Parathyroid adenoma (tissue), 2 donors: ENCODE measurements at regions not wholly inside any gene's neighbourhood (a gene's known extent, or its start where the extent isn't known, plus 50 kb on each side); places are given as distances from the start of the nearest gene placed in this dataset.

ENCODE experiments used
- H2AFZ ChIP-seq: fragments of 300-600 bp; sonication (generic); one replicate; pipeline ENCODE4 v1.7.0; 2017; ENCODE audit warnings: antibody characterized with exemption, mild to moderate bottlenecking
- H3K27ac ChIP-seq: fragments of 300-600 bp; sonication (generic); one replicate; pipeline ENCODE4 v1.7.0; 2017
- H3K27me3 ChIP-seq: fragments of 300-600 bp; sonication (generic); one replicate; pipeline ENCODE4 v1.7.0; 2017; ENCODE audit warnings: low read length; ENCODE audit not compliant: control insufficient read depth, insufficient read depth
- H3K36me3 ChIP-seq: fragments of 300-600 bp; sonication (generic); one replicate; pipeline ENCODE4 v1.7.0; 2017; ENCODE audit warnings: low read length; ENCODE audit not compliant: control insufficient read depth, insufficient read depth
- H3K4me1 ChIP-seq: fragments of 300-600 bp; sonication (generic); one replicate; pipeline ENCODE4 v1.7.0; 2017; ENCODE audit warnings: control low read depth
- H3K4me2 ChIP-seq: fragments of 300-600 bp; sonication (generic); one replicate; pipeline ENCODE4 v1.7.0; 2017; ENCODE audit warnings: low read length
- H3K4me3 ChIP-seq: fragments of 300-600 bp; sonication (generic); one replicate; pipeline ENCODE4 v1.7.0; 2017; ENCODE audit warnings: low read depth, low read length
- H3K79me2 ChIP-seq: fragments of 300-600 bp; sonication (generic); one replicate; pipeline ENCODE4 v1.7.0; 2017; ENCODE audit warnings: control low read depth
- H3K9ac ChIP-seq: fragments of 300-600 bp; sonication (generic); one replicate; pipeline ENCODE4 v1.7.0; 2017; ENCODE audit warnings: mild to moderate bottlenecking
- H3K9me3 ChIP-seq: fragments of 300-600 bp; sonication (generic); one replicate; pipeline ENCODE4 v1.7.0; 2017; ENCODE audit warnings: low read length; ENCODE audit not compliant: control insufficient read depth
- CTCF ChIP-seq: fragments of 300-600 bp; sonication (generic); IDR thresholded peaks from one replicate; pipeline ENCODE4 v1.7.0; 2017; ENCODE audit warnings: antibody characterized with exemption, mild to moderate bottlenecking
- donor health status: primary hyperparathyroidism.

GRCh38 chr18:25825056-25825455 lies 265.4 kb downstream of the SS18 start:
- Histone ChIP-seq H3K4me3 (no peak overlapping the region), H3K9me3 (no peaks in the 10 kb centered on the region), H3K4me1 (no peaks in the 10 kb centered on the region), H3K4me2 (no peak overlapping the region), H3K9ac (no peak overlapping the region), H2AFZ (no peak overlapping the region), H3K36me3 (no peaks in the 10 kb centered on the region), H3K79me2 (no peaks in the 10 kb centered on the region), H3K27me3 (no peaks in the 10 kb centered on the region), H3K27ac (no peak overlapping the region)
- TF ChIP-seq CTCF, result no peak

GRCh38 chr18:25819746-25820363 lies 270.6 kb downstream of the SS18 start:
- TF ChIP-seq CTCF, result no peak
- Histone ChIP-seq H3K4me2 (no peak overlapping the region), H3K36me3 (no peaks in the 10 kb centered on the region), H3K9me3 (no peaks in the 10 kb centered on the region), H2AFZ (no peak overlapping the region), H3K9ac (no peak overlapping the region), H3K4me1 (no peaks in the 10 kb centered on the region), H3K79me2 (no peaks in the 10 kb centered on the region), H3K27ac (no peak overlapping the region), H3K27me3 (no peaks in the 10 kb centered on the region), H3K4me3 (no peak overlapping the region)

GRCh38 chr18:25818505-25818904 lies 271.9 kb downstream of the SS18 start:
- no peak overlapping the region for H3K27ac ChIP-seq
- H3K79me2 ChIP-seq, result no peaks in the 10 kb centered on the region
- H3K4me2 ChIP-seq, result no peak overlapping the region
- H2AFZ ChIP-seq, result no peak overlapping the region
- no peaks in the 10 kb centered on the region for H3K27me3 ChIP-seq
- H3K4me1 ChIP-seq, result no peaks in the 10 kb centered on the region
- no peaks in the 10 kb centered on the region for H3K9me3 ChIP-seq
- no peak overlapping the region for H3K4me3 ChIP-seq
- TF ChIP-seq CTCF, result no peak
- H3K36me3 ChIP-seq, result no peaks in the 10 kb centered on the region
- H3K9ac ChIP-seq, result no peak overlapping the region

- no peak for TF ChIP-seq CTCF
- H3K9me3 ChIP-seq, result no peaks in the 10 kb centered on the region
- H3K27ac ChIP-seq, result no peak overlapping the region
- no peaks in the 10 kb centered on the region for H3K4me1 ChIP-seq
- H3K27me3 ChIP-seq, result no peaks in the 10 kb centered on the region
- H3K4me2 ChIP-seq, result no peak overlapping the region
- no peak overlapping the region for H3K4me3 ChIP-seq
- no peak overlapping the region for H2AFZ ChIP-seq
- H3K36me3 ChIP-seq, result no peaks in the 10 kb centered on the region
- no peaks in the 10 kb centered on the region for H3K79me2 ChIP-seq
- no peak overlapping the region for H3K9ac ChIP-seq
Observed at GRCh38 chr18:25817546-25818237, 272.7 kb downstream of the SS18 start.

- no peak overlapping the region for H3K4me2 ChIP-seq
- H3K79me2 ChIP-seq, result no peaks in the 10 kb centered on the region
- H2AFZ ChIP-seq, result no peak overlapping the region
- no peak for TF ChIP-seq CTCF
- no peak overlapping the region for H3K4me3 ChIP-seq
- no peak overlapping the region for H3K27ac ChIP-seq
- H3K9ac ChIP-seq, result no peak overlapping the region
- H3K9me3 ChIP-seq, result no peaks in the 10 kb centered on the region
- H3K36me3 ChIP-seq, result no peaks in the 10 kb centered on the region
- no peaks in the 10 kb centered on the region for H3K27me3 ChIP-seq
- no peaks in the 10 kb centered on the region for H3K4me1 ChIP-seq
Observed at GRCh38 chr18:25815659-25816058, 274.8 kb downstream of the SS18 start.
